ENCODE measurements at regions not wholly inside any gene's neighbourhood (a gene's known extent, or its start where the extent isn't known, plus 50 kb on each side); places are given as distances from the start of the nearest gene placed in this dataset.

GRCh38 chr15:53034767-53035245 is 244.7 kb upstream of the ONECUT1 start:
- TF ChIP-seq CTCF (IDR thresholded peaks at IDR 0.05; ENCODE audit: insufficient read depth, low read length), result no peak
- TF ChIP-seq GABPA (IDR thresholded peaks at IDR 0.05; ENCODE audit: low read depth), result no peak
- TF ChIP-seq POLR2AphosphoS5 (IDR thresholded peaks at IDR 0.05; ENCODE audit: low read depth), result no peak
- TF ChIP-seq REST (IDR thresholded peaks at IDR 0.05; ENCODE audit: insufficient replicate concordance, low read depth), result no peak
- TF ChIP-seq SPI1 (IDR thresholded peaks at IDR 0.05; ENCODE audit: borderline replicate concordance, low read depth), result no peak

Measured in HL-60 (cell line).